Spleen (tissue), 7 donors: ENCODE measurements at regions not wholly inside any gene's neighbourhood (a gene's known extent, or its start where the extent isn't known, plus 50 kb on each side); places are given as distances from the start of the nearest gene placed in this dataset.

Experiments
- POLR2A ChIP-seq, 3 donors: fragments of 450-650 bp; IDR thresholded peaks; one replicate each; pipeline ENCODE4 v1.5.1; 2017; ENCODE audit warnings: antibody characterized with exemption in 3 of 3, mild to moderate bottlenecking in 1 of 3
- POLR2AphosphoS5 ChIP-seq, 3 donors: sonication (generic); formaldehyde crosslinking; IDR thresholded peaks; one replicate each; pipeline ENCODE4 v1.5.1; 2017; ENCODE audit warnings: antibody characterized with exemption in 3 of 3
- TF ChIP-seq, protein P1 (sequence below), 11 experiments: fragments of 200-600 bp in 7 of 11; fragments of 450-650 bp in 4 of 11; sonication (generic) in 4 of 11; IDR thresholded peaks in 8 of 11; conservative IDR thresholded peaks in 3 of 11; 1 replicate in 7 of 11; 2 replicates in 4 of 11; pipeline versions ENCODE4 v1.4.0 to v1.8.0; 2016 to 2021; ENCODE audit warnings: antibody characterized with exemption in 11 of 11, inconsistent platforms in 4 of 11, mild to moderate bottlenecking in 1 of 11
- donor health status: DM: no; HTN: no; CAD: no; lungs with moderate emphysema.
- donor health status: DM: no; HTN: no; CAD: no.
- donor health status: DM: no; HTN: no; CAD: no.

DNA sequence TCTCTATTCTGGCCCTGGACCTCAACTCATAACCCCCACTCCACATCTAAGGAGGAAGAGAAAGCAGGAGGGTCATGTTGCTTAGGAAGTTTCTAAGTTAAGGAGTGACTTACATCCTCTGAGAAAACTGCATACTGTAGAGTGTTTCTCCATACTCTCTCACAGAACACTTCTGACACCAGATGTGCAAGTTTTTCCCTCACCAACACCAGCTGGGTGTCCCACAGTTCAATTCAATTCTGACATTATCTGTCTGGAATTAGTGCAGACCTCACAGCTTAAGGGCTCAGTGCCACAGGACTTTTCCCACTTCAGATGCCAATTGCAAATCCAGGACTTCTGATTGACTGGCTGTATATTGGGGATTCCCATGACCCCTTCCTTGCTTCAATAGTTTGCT is 89.0 kb upstream of the SFRP2 start:
- TF ChIP-seq, protein P1, sequence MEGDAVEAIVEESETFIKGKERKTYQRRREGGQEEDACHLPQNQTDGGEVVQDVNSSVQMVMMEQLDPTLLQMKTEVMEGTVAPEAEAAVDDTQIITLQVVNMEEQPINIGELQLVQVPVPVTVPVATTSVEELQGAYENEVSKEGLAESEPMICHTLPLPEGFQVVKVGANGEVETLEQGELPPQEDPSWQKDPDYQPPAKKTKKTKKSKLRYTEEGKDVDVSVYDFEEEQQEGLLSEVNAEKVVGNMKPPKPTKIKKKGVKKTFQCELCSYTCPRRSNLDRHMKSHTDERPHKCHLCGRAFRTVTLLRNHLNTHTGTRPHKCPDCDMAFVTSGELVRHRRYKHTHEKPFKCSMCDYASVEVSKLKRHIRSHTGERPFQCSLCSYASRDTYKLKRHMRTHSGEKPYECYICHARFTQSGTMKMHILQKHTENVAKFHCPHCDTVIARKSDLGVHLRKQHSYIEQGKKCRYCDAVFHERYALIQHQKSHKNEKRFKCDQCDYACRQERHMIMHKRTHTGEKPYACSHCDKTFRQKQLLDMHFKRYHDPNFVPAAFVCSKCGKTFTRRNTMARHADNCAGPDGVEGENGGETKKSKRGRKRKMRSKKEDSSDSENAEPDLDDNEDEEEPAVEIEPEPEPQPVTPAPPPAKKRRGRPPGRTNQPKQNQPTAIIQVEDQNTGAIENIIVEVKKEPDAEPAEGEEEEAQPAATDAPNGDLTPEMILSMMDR (IDR thresholded peaks at IDR 0.05 in 8 of 11, conservative IDR thresholded peaks at IDR 0.05 in 3 of 11), result no peak
- TF ChIP-seq POLR2AphosphoS5 (IDR thresholded peaks at IDR 0.05) (no peak), POLR2A (IDR thresholded peaks at IDR 0.05) (no peak)
